MM.1S (cell line): ENCODE measurements at regions not wholly inside any gene's neighbourhood (a gene's known extent, or its start where the extent isn't known, plus 50 kb on each side); places are given as distances from the start of the nearest gene placed in this dataset.

Experiments
- DNase-seq: peaks from one replicate; pipeline ENCODE4 v3.0.0-alpha.2; 2015
- H2AFZ ChIP-seq: fragments of 300-600 bp; sonication (generic); 2 replicates; pipeline ENCODE4 v1.6.0; 2016; ENCODE audit warnings: antibody characterized with exemption, low read length
- H3F3A ChIP-seq: fragments of 300-600 bp; sonication (generic); 2 replicates; pipeline ENCODE4 v1.6.1; 2016; ENCODE audit warnings: mild to moderate bottlenecking, antibody characterized with exemption, low read length, moderate library complexity, mixed read lengths; ENCODE audit not compliant: insufficient read depth
- H3K27ac ChIP-seq: fragments of 300-600 bp; sonication (generic); 2 replicates; pipeline ENCODE4 v1.5.1; 2016; ENCODE audit warnings: mild to moderate bottlenecking, low read length
- H3K27me3 ChIP-seq: fragments of 300-600 bp; sonication (generic); replicated peaks from 2 replicates; pipeline ENCODE4 v1.6.0; 2016; ENCODE audit warnings: low read length; ENCODE audit not compliant: insufficient read depth
- H3K36me3 ChIP-seq: fragments of 300-600 bp; sonication (generic); replicated peaks from 2 replicates; pipeline ENCODE4 v1.6.1; 2016; ENCODE audit warnings: mild to moderate bottlenecking, low read length, mixed read lengths; ENCODE audit not compliant: insufficient read depth
- H3K4me1 ChIP-seq: fragments of 300-600 bp; sonication (generic); 2 replicates; pipeline ENCODE4 v1.6.1; 2016; ENCODE audit warnings: low read length, mixed read lengths
- H3K4me2 ChIP-seq: fragments of 300-600 bp; sonication (generic); 2 replicates; pipeline ENCODE4 v1.6.0; 2016; ENCODE audit warnings: low read depth, low read length
- H3K4me3 ChIP-seq: fragments of 300-600 bp; sonication (generic); 2 replicates; pipeline ENCODE4 v1.5.1; 2016; ENCODE audit warnings: low read length, mixed read lengths
- H3K79me2 ChIP-seq: fragments of 300-600 bp; sonication (generic); 2 replicates; pipeline ENCODE4 v1.6.1; 2016; ENCODE audit warnings: mixed run types, low read length, mixed read lengths
- H3K9ac ChIP-seq: fragments of 300-600 bp; sonication (generic); 2 replicates; pipeline ENCODE4 v1.6.1; 2016; ENCODE audit warnings: low read length, mixed read lengths
- H3K9me2 ChIP-seq: fragments of 300-600 bp; sonication (generic); replicated peaks from 2 replicates; pipeline ENCODE4 v1.6.1; 2016; ENCODE audit warnings: mild to moderate bottlenecking, low read length, mixed read lengths; ENCODE audit not compliant: insufficient read depth
- H3K9me3 ChIP-seq: fragments of 300-600 bp; sonication (generic); replicated peaks from 2 replicates; pipeline ENCODE4 v1.6.1; 2016; ENCODE audit warnings: mild to moderate bottlenecking, low read length, mixed read lengths; ENCODE audit not compliant: insufficient read depth
- H4K20me1 ChIP-seq: fragments of 300-600 bp; sonication (generic); 2 replicates; pipeline ENCODE4 v1.6.1; 2016; ENCODE audit warnings: mild to moderate bottlenecking, low read length, moderate library complexity, mixed read lengths; ENCODE audit not compliant: insufficient read depth
- EZH2 ChIP-seq: fragments of 300-600 bp; sonication (generic); optimal IDR thresholded peaks from 2 replicates; pipeline ENCODE3; 2017; ENCODE audit warnings: low read depth, mild to moderate bottlenecking, antibody characterized with exemption, low read length, mixed read lengths
- EZH2phosphoT487 ChIP-seq: fragments of 300-600 bp; sonication (generic); IDR thresholded peaks from 2 replicates; pipeline ENCODE4 v1.6.1; 2018; ENCODE audit warnings: antibody characterized with exemption, low read length
- TF ChIP-seq, protein P1 (sequence below): fragments of 300-600 bp; sonication (generic); IDR thresholded peaks from 2 replicates; pipeline ENCODE4 v1.5.1; 2016; ENCODE audit warnings: antibody characterized with exemption, low read length, mixed read lengths

DNA sequence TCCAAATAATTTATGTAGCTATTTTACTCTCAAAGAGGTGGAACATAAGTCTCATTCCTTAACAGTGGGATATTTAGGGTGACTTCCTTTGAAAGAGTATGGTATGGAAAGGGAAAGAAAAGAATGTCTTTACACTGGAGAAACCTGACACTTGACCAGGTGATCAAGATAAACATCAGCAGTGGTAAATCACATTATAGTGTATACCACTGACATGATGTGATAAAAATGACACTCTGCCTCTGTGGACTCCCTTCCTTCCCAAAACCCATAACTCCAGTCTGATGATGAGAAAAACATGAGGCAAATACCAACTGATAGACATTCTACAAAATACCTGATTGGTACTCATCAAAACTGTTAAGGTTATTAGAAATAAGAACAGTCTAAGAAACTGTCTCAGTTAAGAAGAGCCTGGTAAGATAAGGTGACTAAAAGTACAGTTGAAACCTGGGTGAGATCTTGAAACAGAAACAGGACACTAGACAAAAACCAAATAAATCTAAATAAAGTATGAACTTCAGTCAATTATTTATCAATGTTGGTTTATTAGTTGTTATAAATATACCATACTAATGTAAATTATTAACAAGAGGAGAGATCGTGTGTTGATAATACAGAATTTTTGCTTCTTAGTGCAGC lies 144.2 kb upstream of the PCDH18 start:
- Histone ChIP-seq H3K27ac (no peak overlapping the region), H2AFZ (no peak overlapping the region), H3K4me2 (no peak overlapping the region), H3K9ac (no peak overlapping the region), H3K9me3 (no peaks in the 10 kb centered on the region), H3K79me2 (no peaks in the 10 kb centered on the region), H4K20me1 (no peaks in the 10 kb centered on the region), H3K4me3 (no peak overlapping the region), H3K4me1 (no peaks in the 10 kb centered on the region), H3K9me2 (no peaks in the 10 kb centered on the region), H3K27me3 (no peaks in the 10 kb centered on the region), H3K36me3 (no peaks in the 10 kb centered on the region), H3F3A (no peaks in the 10 kb centered on the region)
- TF ChIP-seq EZH2 = no peak
- TF ChIP-seq, protein P1, sequence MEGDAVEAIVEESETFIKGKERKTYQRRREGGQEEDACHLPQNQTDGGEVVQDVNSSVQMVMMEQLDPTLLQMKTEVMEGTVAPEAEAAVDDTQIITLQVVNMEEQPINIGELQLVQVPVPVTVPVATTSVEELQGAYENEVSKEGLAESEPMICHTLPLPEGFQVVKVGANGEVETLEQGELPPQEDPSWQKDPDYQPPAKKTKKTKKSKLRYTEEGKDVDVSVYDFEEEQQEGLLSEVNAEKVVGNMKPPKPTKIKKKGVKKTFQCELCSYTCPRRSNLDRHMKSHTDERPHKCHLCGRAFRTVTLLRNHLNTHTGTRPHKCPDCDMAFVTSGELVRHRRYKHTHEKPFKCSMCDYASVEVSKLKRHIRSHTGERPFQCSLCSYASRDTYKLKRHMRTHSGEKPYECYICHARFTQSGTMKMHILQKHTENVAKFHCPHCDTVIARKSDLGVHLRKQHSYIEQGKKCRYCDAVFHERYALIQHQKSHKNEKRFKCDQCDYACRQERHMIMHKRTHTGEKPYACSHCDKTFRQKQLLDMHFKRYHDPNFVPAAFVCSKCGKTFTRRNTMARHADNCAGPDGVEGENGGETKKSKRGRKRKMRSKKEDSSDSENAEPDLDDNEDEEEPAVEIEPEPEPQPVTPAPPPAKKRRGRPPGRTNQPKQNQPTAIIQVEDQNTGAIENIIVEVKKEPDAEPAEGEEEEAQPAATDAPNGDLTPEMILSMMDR = no peak
- no peak for TF ChIP-seq EZH2phosphoT487
- no peak for DNase-seq

DNA sequence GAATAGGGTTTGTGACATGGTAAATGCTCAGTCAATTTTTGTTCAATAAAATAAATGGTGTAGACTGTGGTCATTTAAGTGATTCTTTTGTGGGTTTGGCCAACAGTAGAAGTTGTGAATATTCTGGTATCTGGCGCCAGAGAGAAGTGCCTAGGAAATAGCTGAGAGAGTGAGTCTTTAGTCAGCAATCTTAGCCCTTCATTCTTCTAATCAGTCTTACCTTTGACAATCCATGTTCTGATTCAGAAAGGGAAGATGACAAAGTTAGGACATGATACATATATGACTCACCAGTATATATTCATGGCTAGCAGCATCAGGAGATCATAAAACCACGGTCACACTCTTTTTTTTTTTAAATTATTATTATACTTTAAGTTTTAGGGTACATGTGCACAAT lies 141.8 kb upstream of the PCDH18 start:
- H3K4me2 ChIP-seq = no peak overlapping the region
- TF ChIP-seq EZH2phosphoT487 = no peak
- H3K36me3 ChIP-seq = no peaks in the 10 kb centered on the region
- no peaks in the 10 kb centered on the region for H3K4me1 ChIP-seq
- no peak overlapping the region for H3K9ac ChIP-seq
- no peaks in the 10 kb centered on the region for H3K9me3 ChIP-seq
- no peaks in the 10 kb centered on the region for H3K79me2 ChIP-seq
- H3K27ac ChIP-seq = no peak overlapping the region
- H3K9me2 ChIP-seq = no peaks in the 10 kb centered on the region
- H3K27me3 ChIP-seq = no peaks in the 10 kb centered on the region
- H4K20me1 ChIP-seq = no peaks in the 10 kb centered on the region
- no peak overlapping the region for H3K4me3 ChIP-seq
- H2AFZ ChIP-seq = no peak overlapping the region
- DNase-seq = no peak
- no peaks in the 10 kb centered on the region for H3F3A ChIP-seq

DNA sequence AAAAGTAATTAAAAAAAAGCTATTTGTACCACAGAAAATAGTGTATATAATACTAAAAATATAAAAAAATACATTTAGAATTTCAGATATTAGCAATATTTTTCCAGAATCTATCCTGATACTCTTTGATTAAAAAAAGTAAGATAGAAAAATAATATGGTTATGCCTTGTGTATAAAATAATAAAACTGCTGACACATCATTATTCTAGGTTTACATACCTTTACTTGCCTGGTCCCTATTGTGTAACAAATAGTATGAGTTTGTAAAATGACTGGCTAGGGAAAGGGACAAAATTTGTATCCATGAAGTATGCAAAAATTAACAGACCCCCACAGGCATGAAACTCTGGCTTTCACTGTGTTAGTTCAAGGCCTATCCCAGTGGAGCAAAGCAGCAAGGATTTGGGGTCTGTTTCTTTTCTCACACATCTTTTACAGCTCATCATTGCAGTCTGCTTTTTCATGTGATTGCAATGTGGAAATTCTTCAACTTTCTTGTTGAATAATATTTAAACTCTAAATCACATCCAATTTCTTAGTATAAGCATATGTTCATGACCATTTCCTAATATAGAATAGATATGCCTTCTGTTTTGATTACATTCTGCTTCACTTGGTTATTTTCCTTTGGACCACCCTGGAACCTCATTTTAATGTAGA lies 136.7 kb upstream of the PCDH18 start:
- no peak for TF ChIP-seq EZH2
- TF ChIP-seq, protein P1 = no peak
- TF ChIP-seq EZH2phosphoT487 = no peak
- H3K27ac ChIP-seq = no peak overlapping the region
- no peaks in the 10 kb centered on the region for H3K27me3 ChIP-seq
- H2AFZ ChIP-seq = no peak overlapping the region
- H3K4me1 ChIP-seq = no peaks in the 10 kb centered on the region
- no peaks in the 10 kb centered on the region for H4K20me1 ChIP-seq
- no peaks in the 10 kb centered on the region for H3K9me2 ChIP-seq
- no peaks in the 10 kb centered on the region for H3K9me3 ChIP-seq
- no peaks in the 10 kb centered on the region for H3K36me3 ChIP-seq
- no peak for DNase-seq
- H3K4me3 ChIP-seq = no peak overlapping the region
- no peaks in the 10 kb centered on the region for H3F3A ChIP-seq
- H3K79me2 ChIP-seq = no peaks in the 10 kb centered on the region
- H3K4me2 ChIP-seq = no peak overlapping the region
- no peak overlapping the region for H3K9ac ChIP-seq

DNA sequence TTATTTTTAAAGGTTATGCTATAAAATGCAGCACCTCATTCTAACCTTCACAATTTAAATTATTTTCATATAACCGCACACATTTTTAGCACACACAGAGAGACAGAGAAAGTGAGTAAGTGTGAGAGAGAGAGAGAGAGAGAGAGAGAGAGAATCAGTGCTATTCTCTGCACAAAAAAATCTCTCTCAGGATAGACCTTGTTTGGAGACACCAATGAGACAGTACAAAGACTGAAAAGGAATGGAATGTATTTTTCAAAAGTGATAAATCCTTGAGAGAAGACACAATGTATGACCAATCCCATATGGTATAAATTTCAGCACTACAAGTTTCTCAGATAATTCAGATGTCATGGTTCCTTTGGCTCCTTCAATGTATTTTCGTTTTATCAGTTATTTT lies 132.1 kb upstream of the PCDH18 start:
- DNase-seq = no peak
- Histone ChIP-seq H3K9me2 (no peaks in the 10 kb centered on the region), H2AFZ (no peak overlapping the region), H3K9ac (no peak overlapping the region), H3K36me3 (no peaks in the 10 kb centered on the region), H3F3A (no peaks in the 10 kb centered on the region), H3K4me2 (no peak overlapping the region), H3K9me3 (no peaks in the 10 kb centered on the region), H3K79me2 (no peaks in the 10 kb centered on the region), H4K20me1 (no peaks in the 10 kb centered on the region), H3K4me3 (no peak overlapping the region), H3K27ac (no peak overlapping the region), H3K27me3 (no peaks in the 10 kb centered on the region), H3K4me1 (no peaks in the 10 kb centered on the region)
- no peak for TF ChIP-seq EZH2phosphoT487
- TF ChIP-seq, protein P1 = no peak
- TF ChIP-seq EZH2 = no peak
